Medulla oblongata (tissue), 1 donor: ENCODE measurements at regions not wholly inside any gene's neighbourhood (a gene's known extent, or its start where the extent isn't known, plus 50 kb on each side); places are given as distances from the start of the nearest gene placed in this dataset.
A peak's percentile ranks its signal among the peaks of the same experiment; 100 is the strongest.
"Not testable (repeated sequence)": the region's sequence is repeated elsewhere in the genome, so short reads cannot be mapped to it uniquely, and the experiment has no call there.

Experiments used
- DNase-seq: peaks from one replicate; pipeline ENCODE4 v3.0.0-alpha.2; 2015; ENCODE audit errors: extremely low spot score

DNA sequence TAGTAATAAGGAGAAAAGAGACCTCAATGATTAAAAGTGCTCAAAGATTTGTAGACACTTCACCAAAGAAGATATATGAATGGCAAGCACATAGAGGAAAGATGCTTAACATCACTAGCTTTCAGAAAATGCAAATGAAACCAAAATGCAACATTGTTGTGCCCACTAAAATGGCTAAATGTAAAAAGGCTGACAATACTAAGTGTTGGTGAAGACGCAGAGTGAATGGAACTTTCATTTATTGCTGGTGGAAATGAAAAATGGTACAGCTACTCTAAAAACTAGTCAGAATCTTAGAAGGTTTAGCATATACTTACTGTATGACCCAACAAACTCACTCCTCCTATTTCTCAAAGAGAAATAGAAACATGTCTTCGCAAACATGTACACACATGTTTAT, 212.9 kb upstream of the PITRM1 start:
- no peak for DNase-seq

DNA sequence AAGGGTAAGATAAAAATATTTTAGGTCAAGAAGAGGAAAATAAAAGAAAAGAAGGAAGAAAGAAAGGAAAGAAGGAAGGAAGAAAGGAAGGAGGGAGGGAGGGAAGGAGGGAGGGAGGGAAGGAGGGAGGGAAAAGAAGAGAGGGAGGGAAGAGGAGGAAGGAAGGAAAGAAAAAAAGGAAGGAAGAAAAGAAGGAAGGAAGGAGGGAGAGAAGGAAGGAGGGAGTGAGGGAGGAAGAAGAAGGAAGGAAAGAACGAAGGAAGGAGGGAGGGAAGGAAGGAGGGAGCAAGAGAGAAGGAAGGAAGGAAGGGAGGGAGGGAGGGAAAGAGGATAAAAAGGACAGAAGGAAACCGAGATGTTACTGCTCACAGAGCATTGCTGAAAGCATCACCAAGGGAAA, 209.5 kb upstream of the PITRM1 start:
- no peak for DNase-seq

DNA sequence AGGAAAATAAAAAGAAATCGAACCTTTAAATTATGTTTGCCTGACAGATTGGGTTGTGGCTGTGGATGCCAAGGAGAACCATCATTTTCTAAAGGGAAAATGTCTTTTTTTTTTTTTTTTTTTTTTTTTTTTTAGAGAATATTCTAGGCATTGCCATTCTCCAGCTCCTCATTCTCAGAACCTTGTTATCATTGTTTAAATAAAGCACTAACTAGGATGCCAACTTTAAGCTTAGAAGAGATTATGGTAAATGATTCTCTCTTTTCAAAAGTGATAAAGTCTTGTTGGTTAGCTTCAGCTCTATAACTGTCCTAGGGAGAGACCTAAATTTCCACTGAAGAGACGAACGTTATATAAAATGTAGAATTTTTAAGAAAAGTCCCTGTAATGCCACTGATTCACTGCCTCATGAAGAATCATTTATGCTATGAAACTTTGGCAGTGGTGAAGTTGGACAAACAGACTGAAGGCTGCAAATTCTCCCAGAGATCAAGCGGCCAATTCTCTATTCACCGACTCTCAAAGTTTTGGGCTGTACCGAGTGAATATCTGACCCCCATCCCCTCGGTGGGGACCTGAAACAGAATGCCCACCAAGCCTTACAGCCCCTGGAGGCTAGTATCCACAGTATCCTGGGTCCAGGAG, 207.9 kb upstream of the PITRM1 start:
- no peak for DNase-seq

DNA sequence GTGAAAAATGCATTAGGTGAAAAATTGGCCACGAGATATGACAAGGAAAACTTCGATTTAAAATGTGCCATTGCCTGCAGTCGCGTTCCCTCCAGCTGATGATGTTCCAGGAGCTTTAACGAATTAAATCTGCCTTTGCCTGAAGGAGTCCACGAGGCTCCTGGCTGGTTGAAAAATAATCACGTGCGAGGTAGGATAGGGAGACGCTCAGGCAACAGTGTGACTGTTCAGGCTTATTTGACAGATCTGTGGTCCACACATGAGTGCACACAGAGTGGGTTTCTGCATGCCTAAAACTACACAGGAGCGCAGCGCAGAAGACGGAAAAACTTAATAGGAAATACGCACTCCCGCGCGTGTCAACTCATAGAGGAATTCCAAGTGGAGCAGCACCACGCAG, 204.0 kb upstream of the PITRM1 start:
- DNase-seq = no peak

DNA sequence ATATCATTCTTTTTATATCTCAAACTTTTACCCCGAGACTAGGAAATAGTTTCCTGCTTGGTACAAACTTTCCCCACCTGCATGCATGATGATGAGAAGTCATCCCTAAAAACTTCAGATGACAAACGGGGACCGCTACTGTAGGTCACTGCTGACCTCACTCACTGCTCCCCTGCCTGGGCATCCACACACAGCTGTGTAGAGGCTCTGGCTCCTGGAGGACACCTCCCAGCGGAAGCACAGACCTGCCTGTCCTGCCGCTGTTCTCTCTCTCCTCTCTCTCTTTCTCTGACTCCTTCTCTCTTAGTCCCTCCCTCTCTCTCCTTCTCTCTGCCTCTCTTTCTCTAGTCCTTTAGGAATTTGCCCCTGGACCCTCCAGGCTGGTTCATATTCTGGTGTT, 202.9 kb upstream of the PITRM1 start:
- DNase-seq = no peak

DNA sequence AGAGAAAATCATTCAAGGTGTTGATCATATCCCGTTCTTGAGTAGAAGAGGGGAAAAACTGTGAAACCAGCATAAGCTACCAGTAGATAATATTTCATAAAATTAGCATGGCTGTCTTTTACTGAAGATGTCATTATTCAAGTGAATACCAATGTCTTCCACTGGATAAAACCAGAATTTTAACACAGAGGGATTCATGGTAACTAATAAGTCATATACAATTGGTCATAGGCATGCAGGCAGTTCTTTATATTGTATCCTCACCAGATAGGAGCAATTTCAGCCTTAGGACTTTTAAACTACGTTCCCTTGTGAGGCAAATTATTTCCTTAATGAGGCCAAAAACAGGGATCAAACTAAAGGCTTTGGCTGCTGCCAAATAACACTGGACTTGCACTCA, 202.3 kb upstream of the PITRM1 start:
- DNase-seq = no peak

DNA sequence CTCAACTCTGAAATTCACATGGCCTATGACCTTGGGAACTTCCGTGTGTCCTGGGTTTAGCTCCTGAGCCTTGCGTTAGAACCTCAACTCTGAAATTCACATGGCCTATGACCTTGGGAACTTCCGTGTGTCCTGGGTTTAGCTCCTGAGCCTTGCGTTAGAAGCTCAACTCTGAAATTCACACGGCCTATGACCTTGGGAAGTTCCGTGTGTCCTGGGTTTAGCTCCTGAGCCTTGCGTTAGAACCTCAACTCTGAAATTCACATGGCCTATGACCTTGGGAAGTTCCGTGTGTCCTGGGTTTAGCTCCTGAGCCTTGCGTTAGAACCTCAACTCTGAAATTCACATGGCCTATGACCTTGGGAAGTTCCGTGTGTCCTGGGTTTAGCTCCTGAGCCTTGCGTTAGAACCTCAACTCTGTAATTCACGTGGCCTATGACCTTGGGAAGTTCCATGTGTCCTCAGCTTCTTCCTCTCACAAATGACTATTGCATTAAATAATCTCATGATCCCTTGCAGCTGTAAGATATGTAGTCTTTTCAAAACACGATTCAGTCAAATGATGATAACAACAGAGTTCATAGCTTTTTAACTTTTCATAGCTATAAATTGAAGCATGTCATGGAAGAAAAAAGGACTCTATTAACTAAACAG, 200.9 kb upstream of the PITRM1 start:
- not testable (repeated sequence) for DNase-seq

DNA sequence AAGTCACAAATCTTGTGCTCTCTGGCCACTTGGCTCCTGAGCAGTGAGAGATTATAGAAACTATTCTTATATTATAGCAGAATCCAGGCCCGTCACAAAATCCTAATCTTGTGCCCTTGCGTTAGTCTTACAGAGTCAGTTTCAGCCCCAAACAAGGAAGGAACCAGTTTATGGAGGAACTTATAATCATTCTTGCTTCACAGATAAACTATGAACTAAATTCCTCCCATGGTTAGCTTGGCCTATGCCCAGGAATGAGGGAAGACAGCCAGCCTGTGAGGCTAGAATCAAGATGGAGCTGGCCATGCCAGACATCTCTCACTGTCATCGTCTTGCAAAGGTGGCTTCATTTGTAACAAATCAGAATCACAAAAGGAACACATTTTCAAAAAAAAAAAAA, 199.7 kb upstream of the PITRM1 start:
- DNase-seq = no peak

DNA sequence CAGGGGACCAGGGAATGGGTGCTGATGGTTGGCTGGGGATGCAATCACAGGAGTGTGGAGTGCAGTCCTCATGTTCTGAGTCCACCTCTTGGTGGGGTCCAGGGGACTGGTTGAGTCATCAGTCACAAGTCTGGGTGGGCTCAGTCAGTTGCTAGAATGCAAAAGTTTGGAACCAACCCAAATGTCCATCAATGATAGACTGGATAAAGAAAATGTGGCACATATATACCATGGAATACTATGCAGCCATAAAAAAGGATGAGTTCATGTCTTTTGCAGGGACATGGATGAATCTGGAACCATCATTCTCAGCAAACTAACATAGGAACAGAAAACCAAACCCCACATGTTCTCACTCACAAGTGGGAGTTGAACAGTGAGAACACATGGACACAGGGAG, 199.0 kb upstream of the PITRM1 start:
- not testable (repeated sequence) for DNase-seq

DNA sequence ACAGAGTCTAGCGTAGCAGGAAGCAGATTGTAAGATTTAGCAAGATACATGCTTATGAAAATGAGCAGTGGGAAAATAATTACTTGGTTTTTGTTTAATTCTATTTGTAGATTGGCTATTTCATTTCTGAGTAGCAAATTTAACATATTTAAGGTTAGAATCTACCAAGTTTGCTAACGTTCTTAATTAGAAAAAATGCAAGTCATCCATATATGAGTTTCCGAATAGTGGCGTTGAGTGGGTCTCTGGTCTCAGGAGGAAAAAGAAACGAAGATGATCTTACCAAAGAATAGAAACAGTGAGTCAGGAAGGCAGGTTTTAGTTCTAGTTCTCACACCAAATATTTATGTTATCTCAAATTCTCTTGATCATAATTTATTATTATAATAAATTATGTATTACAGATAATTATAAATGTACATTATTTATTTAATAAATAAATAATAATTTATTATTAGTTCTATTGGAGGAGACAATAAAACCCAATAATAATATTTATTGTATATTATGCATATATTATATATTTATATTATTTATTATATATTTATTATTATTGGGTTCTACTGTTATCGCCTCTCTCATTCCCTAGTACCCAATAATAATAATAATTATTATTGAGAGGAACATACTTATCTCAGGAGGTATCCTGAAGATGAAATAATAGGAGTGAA, 194.3 kb upstream of the PITRM1 start:
- DNase-seq = no peak

DNA sequence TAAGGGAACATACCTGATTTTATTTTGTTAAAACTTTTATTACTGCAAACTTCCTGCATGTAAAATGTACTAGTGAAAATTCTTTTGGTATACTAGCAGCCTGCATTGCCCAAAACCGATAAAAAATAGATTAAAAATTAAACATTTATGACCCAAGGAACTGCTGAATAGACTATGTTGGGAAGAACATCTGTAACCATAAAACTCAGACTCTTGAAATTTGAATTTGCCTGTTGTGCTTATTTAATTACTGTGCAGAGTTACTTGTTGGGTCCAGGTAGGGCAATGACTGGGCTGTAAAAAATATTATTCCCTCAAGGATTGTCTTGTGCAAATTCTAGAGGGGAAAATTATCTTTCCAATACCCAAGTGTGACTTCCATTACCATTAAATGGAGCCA, 193.5 kb upstream of the PITRM1 start:
- no peak for DNase-seq

DNA sequence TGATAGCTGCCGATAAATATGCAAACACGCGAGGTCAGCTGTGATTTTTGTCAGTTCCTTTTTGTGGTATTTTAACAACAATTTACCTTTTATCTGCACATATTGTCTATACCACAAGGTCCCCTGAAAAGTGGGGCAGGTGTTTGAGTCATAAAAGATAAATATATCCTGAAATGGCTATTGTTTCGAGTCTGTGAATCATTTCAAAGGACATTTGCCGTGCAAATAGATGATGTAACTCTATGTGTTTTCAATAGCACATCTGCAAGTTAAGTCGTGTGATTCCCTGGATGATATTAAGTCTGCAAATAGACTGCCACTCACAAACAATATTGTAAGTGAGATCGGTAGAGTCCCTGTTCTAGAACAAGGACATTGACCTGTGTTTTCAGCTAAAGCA, 193.0 kb upstream of the PITRM1 start:
- DNase-seq = no peak

DNA sequence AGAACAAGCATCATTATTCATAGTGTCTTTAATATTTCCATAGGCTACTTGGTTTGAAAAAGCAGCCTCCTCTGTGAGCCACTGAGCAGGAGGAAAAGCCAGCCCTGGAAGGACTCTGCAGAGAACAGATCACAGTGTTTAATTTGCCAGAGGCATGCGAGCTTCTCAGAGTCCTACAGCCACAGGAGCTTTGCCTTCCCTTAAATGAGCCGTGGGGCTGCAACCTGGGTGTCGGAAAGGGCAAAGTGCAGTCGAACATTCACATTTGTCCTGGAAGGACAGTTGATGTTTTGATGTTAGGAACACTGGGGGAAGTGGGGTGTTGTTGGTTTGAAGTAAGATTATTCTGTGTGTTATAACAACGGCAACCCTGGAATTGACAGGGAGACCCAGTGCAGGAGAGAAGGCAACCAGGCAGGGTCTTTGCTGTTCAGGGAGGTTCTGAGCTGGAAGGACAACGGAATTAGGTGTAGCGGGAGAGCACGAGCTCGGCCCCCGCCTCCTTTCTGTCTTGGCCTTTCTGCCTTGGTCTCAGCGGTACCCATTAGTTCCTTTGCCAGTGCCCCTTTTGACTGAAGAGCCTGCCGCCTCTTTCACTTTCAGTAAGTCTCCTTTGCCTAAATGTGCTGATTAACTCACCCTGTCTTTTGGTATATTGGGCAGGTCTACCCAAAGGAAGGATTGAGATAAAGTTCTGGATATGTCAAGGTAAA, 192.3 kb upstream of the PITRM1 start:
- DNase-seq = no peak

DNA sequence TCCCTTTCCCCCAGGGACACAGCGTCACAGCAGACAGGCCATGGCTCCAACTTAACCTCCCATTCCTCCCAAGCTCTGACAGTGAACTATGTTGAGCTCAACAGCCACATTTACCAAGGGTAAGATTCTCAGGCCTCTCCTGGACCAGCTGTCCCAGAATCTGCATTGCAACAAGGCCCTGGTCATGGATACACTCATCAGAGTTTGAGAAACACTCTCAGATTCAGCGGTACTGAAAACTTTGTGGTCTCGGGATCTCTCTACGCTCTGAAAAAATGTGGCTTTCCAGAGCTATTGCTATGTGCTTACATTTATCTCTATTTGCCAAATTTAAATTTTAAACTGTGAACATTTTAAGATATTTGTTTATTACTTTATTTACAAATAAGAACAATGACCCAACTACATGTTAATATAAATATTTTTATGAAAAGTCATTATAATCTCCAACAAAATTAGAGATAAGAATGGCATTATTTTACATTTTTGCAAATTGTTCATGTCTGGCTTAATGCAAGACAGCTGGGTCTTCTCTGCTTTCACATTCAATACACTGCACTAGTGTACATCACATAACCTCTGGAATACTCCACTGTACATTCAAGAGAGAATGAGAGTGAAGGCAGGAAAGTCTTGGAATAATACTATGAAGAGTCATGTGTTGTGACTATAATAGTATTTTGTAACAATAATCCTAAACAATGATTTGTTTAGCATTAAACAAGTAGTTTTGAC, 190.9 kb upstream of the PITRM1 start:
- DNase-seq = no peak

DNA sequence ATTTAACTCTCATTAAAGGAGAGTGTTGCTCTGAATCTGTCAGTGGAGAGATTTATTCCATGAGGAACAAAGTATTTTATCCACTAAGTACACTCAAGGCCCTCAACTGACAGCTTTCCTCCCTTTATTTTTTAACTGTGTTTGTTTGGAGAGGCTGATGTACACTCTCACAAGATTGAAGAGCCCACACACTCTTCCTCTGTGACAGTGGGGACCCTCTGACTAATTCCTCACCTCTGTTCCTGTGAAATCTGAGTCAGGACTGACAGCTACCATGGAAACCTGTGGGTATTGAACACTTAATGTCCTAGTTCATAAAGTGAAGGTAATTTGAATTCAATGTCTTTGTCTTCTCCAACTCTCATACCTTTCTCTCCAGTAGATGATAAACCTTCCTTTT, 189.8 kb upstream of the PITRM1 start:
- no peak for DNase-seq

DNA sequence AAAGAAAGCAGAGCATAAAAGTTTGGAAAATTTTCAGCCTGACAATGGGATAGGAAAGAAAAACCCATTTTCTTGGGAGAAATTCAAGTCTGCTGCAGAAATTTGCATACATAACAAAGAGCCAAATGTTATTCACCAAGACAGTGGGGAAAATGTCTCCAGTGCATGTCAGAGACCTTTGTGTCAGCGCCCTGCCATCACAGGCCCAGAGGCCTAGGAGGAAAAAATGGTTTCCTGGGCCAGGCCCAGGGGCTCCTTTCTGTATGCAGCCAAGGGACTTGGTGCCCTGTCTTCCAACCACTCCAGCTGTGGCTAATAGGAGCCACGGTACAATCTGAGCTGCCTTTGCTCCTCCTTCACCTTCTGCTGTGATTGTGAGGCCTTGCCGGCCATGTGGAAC, 189.1 kb upstream of the PITRM1 start:
- DNase-seq = no peak

DNA sequence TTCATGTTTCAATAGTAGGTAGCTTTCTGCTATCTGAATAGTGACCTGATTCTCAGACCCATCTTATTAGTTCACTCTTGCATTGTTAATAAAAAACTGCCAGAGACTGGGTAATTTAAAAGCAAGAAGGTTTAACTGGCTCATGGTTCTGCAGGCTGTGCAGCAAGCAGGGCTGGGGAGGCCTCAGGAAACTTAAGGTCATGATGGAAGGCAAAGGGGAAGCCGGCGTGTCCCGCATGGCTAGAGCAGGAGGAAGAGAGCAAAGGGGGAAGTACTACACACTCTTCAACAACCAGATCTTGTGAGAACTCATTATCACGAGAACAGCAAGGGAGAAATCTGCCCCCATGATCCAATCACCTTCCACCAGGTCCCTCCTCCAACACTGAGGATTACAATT, 185.2 kb upstream of the PITRM1 start:
- peak; percentile 9 for DNase-seq

DNA sequence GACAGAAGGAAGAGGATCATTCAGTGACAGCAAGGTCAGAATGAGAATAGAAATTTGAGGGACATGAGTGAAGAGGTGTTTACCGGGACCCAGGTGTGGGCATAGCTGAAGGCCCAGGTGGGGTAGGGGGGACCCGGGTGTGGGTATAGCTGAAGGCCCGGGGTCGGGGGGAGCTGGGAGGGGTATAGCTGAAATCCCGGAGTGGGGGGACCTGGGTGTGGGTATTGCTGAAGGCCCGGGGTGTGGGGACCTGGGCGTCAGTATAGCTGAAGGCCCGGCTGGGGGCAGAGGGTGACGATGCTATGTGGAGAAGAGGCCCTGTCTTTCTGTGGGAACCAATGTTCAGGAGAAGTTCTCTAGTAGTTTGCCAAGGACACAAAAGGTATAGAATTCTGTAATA, 183.0 kb upstream of the PITRM1 start:
- no peak for DNase-seq

DNA sequence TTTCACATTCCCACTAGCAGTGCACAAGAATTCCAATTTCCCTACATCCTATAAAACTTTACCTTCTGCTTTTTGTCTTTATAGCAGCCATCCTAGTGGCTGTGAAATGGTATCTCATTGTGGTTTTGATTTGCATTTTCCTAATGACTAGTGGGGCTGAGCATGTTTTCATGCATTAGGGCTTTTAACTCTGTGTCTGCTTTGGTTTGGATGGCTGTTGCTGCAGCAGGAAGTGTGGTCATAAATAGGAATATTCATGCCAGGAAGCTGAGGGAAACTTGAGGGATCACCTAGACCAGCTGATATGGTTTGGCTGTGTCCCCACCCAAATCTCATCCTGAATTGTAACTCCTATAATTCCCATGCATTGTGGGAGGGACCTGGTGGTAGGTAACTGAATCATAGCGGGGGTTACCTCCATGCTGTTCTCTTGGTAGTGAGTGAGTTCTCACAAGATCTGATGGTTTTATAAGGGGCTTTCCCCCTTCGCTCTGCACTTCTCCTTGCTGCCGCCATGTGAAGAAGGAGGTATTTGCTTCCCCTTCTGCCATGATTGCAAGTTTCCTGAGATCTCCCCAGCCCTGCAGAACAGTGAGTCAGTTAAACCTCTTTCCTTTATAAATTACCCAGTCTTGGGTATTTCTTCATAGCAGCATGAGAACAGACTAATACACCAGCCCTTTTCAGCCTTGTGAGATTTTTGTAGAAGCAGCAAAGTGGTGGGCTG, 181.8 kb upstream of the PITRM1 start:
- no peak for DNase-seq

DNA sequence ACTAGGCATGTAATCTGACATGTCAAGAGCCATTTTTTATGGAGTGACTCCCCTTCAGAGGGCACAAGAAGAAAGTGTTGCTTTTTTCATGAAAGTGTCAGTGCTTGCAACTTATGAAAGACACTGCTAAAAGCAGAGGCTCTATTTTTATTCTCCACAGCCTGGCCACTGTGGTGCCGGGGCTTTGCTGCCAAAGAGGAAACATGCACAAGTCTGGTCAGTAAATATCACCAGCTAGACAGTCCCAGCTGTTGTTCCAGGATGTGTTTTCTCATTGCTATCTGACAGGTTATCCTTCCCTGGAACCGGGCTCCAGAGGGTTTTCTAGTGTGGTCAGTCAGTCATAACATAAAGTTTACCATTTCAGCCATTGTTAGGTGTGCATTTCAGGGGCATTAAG, 180.7 kb upstream of the PITRM1 start:
- peak; percentile 66 for DNase-seq

DNA sequence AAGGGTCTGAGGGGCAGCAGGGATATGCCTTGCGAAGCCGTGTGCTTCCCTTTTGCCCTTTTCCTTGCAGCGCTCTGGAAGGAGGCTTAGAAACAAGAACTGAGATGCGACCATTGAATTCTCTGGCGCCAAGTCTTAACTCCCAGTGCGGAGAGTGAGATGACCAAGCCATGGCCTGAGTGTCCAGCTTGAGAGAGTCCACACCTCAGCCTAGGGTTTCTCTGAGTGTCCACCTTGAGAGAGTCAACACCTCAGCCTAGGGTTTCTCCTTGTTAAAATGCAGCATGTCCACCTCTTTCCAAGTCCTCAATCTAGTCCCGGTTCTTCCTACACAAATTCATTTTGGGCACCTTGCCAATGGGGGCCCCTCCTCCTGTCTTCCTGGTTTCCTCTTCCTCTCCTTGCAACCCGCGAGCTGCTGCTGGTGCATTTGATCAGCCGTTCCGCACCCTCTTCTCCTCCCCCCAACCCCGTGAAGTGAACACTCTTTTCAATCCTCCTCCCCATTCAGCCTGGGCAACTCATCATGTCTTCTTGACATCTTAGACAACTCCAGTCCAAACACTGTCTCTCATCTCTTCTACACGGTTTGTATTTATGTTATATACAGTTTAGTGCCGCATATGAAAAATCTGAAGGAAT, 178.2 kb upstream of the PITRM1 start:
- DNase-seq = peak; percentile 51
